HCT116 (cell line): ENCODE measurements at regions not wholly inside any gene's neighbourhood (a gene's known extent, or its start where the extent isn't known, plus 50 kb on each side); places are given as distances from the start of the nearest gene placed in this dataset.

Source experiments
- ATAC-seq: fragments of 200-7000 bp; cut with Tn5 transposase; 2 replicates; pipeline ENCODE4 v1.9.1; 2020; ENCODE audit warnings: mild to moderate bottlenecking, moderate library complexity
- BruUV-seq: library from RNA; stranded (reverse); fragments of 400-500 nt; replicated peaks from 2 replicates; lab custom pipeline; 2021; lab: Mats Ljungman, UMichigan
- CTCF ChIA-PET: fragments of 300-600 bp; sonication (Branson Sonifier 250); formaldehyde crosslinking; loops from one replicate; lab custom pipeline; 2021; ENCODE audit warnings: antibody characterized with exemption; lab: Charles Lee
- POLR2A ChIA-PET: fragments of 300-600, 350-600 bp; sonication (Branson Sonifier 250); formaldehyde crosslinking; loops from one replicate; lab custom pipeline; 2021; ENCODE audit warnings: antibody characterized with exemption; lab: Charles Lee
- RAD21 ChIA-PET, 2 experiments: fragments of 300-600 bp; sonication (Branson Sonifier 250); formaldehyde crosslinking; loops; one replicate each; lab custom pipeline; 2023; ENCODE audit warnings: low total read pairs in 2 of 2; ENCODE audit not compliant: uncharacterized antibody in 2 of 2, unreplicated experiment in 2 of 2, low non-redundant PET in 1 of 2; lab: Charles Lee
- DNase-seq: peaks from one replicate; pipeline ENCODE4 v3.0.0-alpha.2; 2010; ENCODE audit warnings: low read depth, low spot score
- H2AFZ ChIP-seq: fragments of 200-600 bp; shearing (Covaris generic), sonication (generic); 2 replicates; pipeline ENCODE4 v1.6.1; 2017; ENCODE audit warnings: low read depth, mixed run types, mixed read lengths, antibody characterized with exemption, low read length; ENCODE audit not compliant: poor library complexity, severe bottlenecking
- H3K27ac ChIP-seq: 2 replicates; pipeline ENCODE4 v1.5.1; 2012; ENCODE audit warnings: low read depth, low read length
- H3K27me3 ChIP-seq: fragments of 200-600 bp; sonication (generic); 2 replicates; pipeline ENCODE4 v1.6.1; 2016; ENCODE audit warnings: mixed run types, low read length, mixed read lengths; ENCODE audit not compliant: insufficient read depth
- H3K36me3 ChIP-seq, 2 experiments: fragments of 200-500 bp in 1 of 2; fragments of 200-600 bp in 1 of 2; sonication (Bioruptor generic) in 1 of 2; sonication (generic) in 1 of 2; 2 replicates each; pipeline versions ENCODE4 v1.5.1 to v1.6.1; 2014 to 2016; ENCODE audit warnings: low read length in 2 of 2, inconsistent platforms in 1 of 2, mixed read lengths in 1 of 2, mixed run types in 1 of 2; ENCODE audit not compliant: insufficient read depth in 2 of 2, control insufficient read depth in 1 of 2
- H3K4me1 ChIP-seq, 2 experiments: fragments of 200-600 bp in 1 of 2; sonication (generic) in 1 of 2; 2 replicates each; pipeline versions ENCODE4 v1.5.1 to v1.6.1; 2012 to 2017; ENCODE audit warnings: low read length in 2 of 2, inconsistent platforms in 1 of 2, mild to moderate bottlenecking in 1 of 2, mixed read lengths in 1 of 2, mixed run types in 1 of 2, moderate library complexity in 1 of 2; ENCODE audit not compliant: insufficient read depth in 2 of 2, control insufficient read depth in 1 of 2
- H3K4me2 ChIP-seq: fragments of 200-600 bp; sonication (generic); 2 replicates; pipeline ENCODE4 v1.6.1; 2017; ENCODE audit warnings: mixed run types, low read length, mixed read lengths
- H3K4me3 ChIP-seq, 2 experiments: fragments of 200-600 bp in 1 of 2; sonication (generic) in 1 of 2; replicated peaks in 1 of 2; 2 replicates each; pipeline ENCODE4 v1.5.1; 2011 to 2016; ENCODE audit warnings: low read length in 2 of 2, control low read depth in 1 of 2, low read depth in 1 of 2, mild to moderate bottlenecking in 1 of 2, mixed read lengths in 1 of 2, mixed run types in 1 of 2
- H3K79me2 ChIP-seq: fragments of 200-600 bp; sonication (generic); 2 replicates; pipeline ENCODE4 v1.6.1; 2017; ENCODE audit warnings: mild to moderate bottlenecking, mixed run types, low read length, moderate library complexity, mixed read lengths; ENCODE audit not compliant: insufficient read depth
- H3K9ac ChIP-seq: fragments of 200-600 bp; sonication (generic); 2 replicates; pipeline ENCODE4 v1.6.1; 2016; ENCODE audit warnings: low read length, mixed read lengths
- H3K9me2 ChIP-seq: fragments of 200-600 bp; sonication (generic), shearing (Covaris generic); 2 replicates; pipeline ENCODE4 v1.6.1; 2017; ENCODE audit warnings: mixed run types, mild to moderate bottlenecking, moderate library complexity; ENCODE audit not compliant: insufficient read depth
- H3K9me3 ChIP-seq, 2 experiments: fragments of 200-500 bp in 1 of 2; fragments of 200-600 bp in 1 of 2; sonication (Bioruptor generic) in 1 of 2; sonication (generic) in 1 of 2; 2 replicates each; pipeline ENCODE4 v1.6.1; 2014 to 2017; ENCODE audit warnings: low read length in 2 of 2, mixed read lengths in 2 of 2, inconsistent platforms in 1 of 2, low read depth in 1 of 2, mild to moderate bottlenecking in 1 of 2, mixed run types in 1 of 2, moderate library complexity in 1 of 2; ENCODE audit not compliant: control insufficient read depth in 1 of 2, insufficient read depth in 1 of 2
- H4K20me1 ChIP-seq: fragments of 200-600 bp; sonication (generic), shearing (Covaris generic); 2 replicates; pipeline ENCODE4 v1.6.1; 2017; ENCODE audit warnings: mixed run types, mild to moderate bottlenecking, moderate library complexity; ENCODE audit not compliant: insufficient read depth
- ELF1 ChIP-seq: IDR thresholded peaks from 2 replicates; pipeline ENCODE4 v1.6.1; 2012; ENCODE audit warnings: low read depth, borderline replicate concordance
- EZH2 ChIP-seq: fragments of 200-600 bp; sonication (generic); IDR thresholded peaks from 2 replicates; pipeline ENCODE4 v1.6.1; 2017; ENCODE audit warnings: antibody characterized with exemption, mixed run types
- EZH2phosphoT487 ChIP-seq: fragments of 200-600 bp; IDR thresholded peaks from 2 replicates; pipeline ENCODE4 v1.6.1; 2018; ENCODE audit warnings: antibody characterized with exemption, borderline replicate concordance
- FOSL1 ChIP-seq: IDR thresholded peaks from 2 replicates; pipeline ENCODE4 v1.6.1; 2012; ENCODE audit warnings: low read depth
- JUND ChIP-seq: IDR thresholded peaks from 2 replicates; pipeline ENCODE4 v1.6.1; 2012
- POLR2A ChIP-seq: IDR thresholded peaks from 2 replicates; pipeline ENCODE4 v1.7.0; 2011; ENCODE audit warnings: borderline replicate concordance; ENCODE audit not compliant: insufficient read depth, insufficient read length; ENCODE audit errors: extremely low read depth
- SIN3A ChIP-seq: IDR thresholded peaks from 2 replicates; pipeline ENCODE4 v1.6.1; 2012; ENCODE audit warnings: low read depth
- SP1 ChIP-seq: IDR thresholded peaks from 2 replicates; pipeline ENCODE4 v1.6.1; 2012; ENCODE audit warnings: low read depth
- SRF ChIP-seq: IDR thresholded peaks from 2 replicates; pipeline ENCODE4 v1.6.1; 2012; ENCODE audit warnings: low read depth
- YY1 ChIP-seq: IDR thresholded peaks from 2 replicates; pipeline ENCODE4 v1.6.1; 2011; ENCODE audit warnings: low read length, low read depth, moderate library complexity, mild to moderate bottlenecking; ENCODE audit not compliant: insufficient replicate concordance; ENCODE audit errors: extremely low read depth
- ZNF274 ChIP-seq: fragments of 200-500 bp; sonication (Bioruptor generic); IDR thresholded peaks from 2 replicates; pipeline ENCODE4 v1.6.1; 2014; ENCODE audit warnings: mild to moderate bottlenecking, low read depth, low read length, inconsistent platforms
- intact Hi-C: fragments of 100-400 bp; cut with micrococcal nuclease; formaldehyde crosslinking; loops from 2 replicates; pipeline ENCODE4 v1.10.0; 2022
- TF ChIP-seq, protein P1 (sequence below), 3 experiments: fragments of 200-600 bp in 1 of 3; sonication (generic) in 1 of 3; IDR thresholded peaks in 2 of 3; conservative IDR thresholded peaks in 1 of 3; 2 replicates each; pipeline ENCODE4 v1.5.1; 2012 to 2017; ENCODE audit warnings: low read depth in 2 of 3, low read length in 2 of 3, antibody characterized with exemption in 1 of 3, borderline replicate concordance in 1 of 3, control low read depth in 1 of 3, mild to moderate bottlenecking in 1 of 3, mixed read lengths in 1 of 3, mixed run types in 1 of 3, moderate library complexity in 1 of 3; ENCODE audit not compliant: insufficient read depth in 1 of 3
- TF ChIP-seq, protein P2 (sequence below): IDR thresholded peaks from 2 replicates; pipeline ENCODE4 v1.6.1; 2012; ENCODE audit warnings: low read depth
- TF ChIP-seq, protein P3 (sequence below): IDR thresholded peaks from 2 replicates; pipeline ENCODE4 v1.6.1; 2012

GRCh38 chr3:194251007-194251406 is 100.1 kb downstream of the CPN2 start:
- BruUV-seq = no TSS peak

More at GRCh38 chr3:194251007-194251406, 100.1 kb downstream of the CPN2 start:
- Histone ChIP-seq H3K4me3 (no peak overlapping the region), H2AFZ (no peak overlapping the region), H3K9me2 (no peaks in the 10 kb centered on the region), H3K79me2 (no peaks in the 10 kb centered on the region), H3K27me3 (no peaks in the 10 kb centered on the region), H3K4me1 (peaks cover 6 to 12% of the 10 kb centered on the region in 2 experiments), H3K27ac (no peak overlapping the region), H3K9me3 (no peaks in the 10 kb centered on the region), H3K4me2 (no peak overlapping the region), H4K20me1 (no peaks in the 10 kb centered on the region), H3K36me3 (no peaks in the 10 kb centered on the region), H3K9ac (no peak overlapping the region)
- no peak for TF ChIP-seq EZH2phosphoT487
- no peak for TF ChIP-seq POLR2A
- no peak for TF ChIP-seq ELF1
- no peak for TF ChIP-seq ZNF274
- no peak for TF ChIP-seq EZH2
- TF ChIP-seq SP1 = no peak
- no peak for TF ChIP-seq SIN3A
- TF ChIP-seq, protein P1, sequence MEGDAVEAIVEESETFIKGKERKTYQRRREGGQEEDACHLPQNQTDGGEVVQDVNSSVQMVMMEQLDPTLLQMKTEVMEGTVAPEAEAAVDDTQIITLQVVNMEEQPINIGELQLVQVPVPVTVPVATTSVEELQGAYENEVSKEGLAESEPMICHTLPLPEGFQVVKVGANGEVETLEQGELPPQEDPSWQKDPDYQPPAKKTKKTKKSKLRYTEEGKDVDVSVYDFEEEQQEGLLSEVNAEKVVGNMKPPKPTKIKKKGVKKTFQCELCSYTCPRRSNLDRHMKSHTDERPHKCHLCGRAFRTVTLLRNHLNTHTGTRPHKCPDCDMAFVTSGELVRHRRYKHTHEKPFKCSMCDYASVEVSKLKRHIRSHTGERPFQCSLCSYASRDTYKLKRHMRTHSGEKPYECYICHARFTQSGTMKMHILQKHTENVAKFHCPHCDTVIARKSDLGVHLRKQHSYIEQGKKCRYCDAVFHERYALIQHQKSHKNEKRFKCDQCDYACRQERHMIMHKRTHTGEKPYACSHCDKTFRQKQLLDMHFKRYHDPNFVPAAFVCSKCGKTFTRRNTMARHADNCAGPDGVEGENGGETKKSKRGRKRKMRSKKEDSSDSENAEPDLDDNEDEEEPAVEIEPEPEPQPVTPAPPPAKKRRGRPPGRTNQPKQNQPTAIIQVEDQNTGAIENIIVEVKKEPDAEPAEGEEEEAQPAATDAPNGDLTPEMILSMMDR (IDR thresholded peaks at IDR 0.05 in 2 of 3, conservative IDR thresholded peaks at IDR 0.05 in 1 of 3; ENCODE audit: borderline replicate concordance in 1 of 3, insufficient read depth in 1 of 3, low read depth in 2 of 3, low read length in 2 of 3) = no peak
- no peak for TF ChIP-seq YY1
- TF ChIP-seq, protein P2, sequence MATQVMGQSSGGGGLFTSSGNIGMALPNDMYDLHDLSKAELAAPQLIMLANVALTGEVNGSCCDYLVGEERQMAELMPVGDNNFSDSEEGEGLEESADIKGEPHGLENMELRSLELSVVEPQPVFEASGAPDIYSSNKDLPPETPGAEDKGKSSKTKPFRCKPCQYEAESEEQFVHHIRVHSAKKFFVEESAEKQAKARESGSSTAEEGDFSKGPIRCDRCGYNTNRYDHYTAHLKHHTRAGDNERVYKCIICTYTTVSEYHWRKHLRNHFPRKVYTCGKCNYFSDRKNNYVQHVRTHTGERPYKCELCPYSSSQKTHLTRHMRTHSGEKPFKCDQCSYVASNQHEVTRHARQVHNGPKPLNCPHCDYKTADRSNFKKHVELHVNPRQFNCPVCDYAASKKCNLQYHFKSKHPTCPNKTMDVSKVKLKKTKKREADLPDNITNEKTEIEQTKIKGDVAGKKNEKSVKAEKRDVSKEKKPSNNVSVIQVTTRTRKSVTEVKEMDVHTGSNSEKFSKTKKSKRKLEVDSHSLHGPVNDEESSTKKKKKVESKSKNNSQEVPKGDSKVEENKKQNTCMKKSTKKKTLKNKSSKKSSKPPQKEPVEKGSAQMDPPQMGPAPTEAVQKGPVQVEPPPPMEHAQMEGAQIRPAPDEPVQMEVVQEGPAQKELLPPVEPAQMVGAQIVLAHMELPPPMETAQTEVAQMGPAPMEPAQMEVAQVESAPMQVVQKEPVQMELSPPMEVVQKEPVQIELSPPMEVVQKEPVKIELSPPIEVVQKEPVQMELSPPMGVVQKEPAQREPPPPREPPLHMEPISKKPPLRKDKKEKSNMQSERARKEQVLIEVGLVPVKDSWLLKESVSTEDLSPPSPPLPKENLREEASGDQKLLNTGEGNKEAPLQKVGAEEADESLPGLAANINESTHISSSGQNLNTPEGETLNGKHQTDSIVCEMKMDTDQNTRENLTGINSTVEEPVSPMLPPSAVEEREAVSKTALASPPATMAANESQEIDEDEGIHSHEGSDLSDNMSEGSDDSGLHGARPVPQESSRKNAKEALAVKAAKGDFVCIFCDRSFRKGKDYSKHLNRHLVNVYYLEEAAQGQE = no peak
- no peak for TF ChIP-seq SRF
- TF ChIP-seq, protein P3, sequence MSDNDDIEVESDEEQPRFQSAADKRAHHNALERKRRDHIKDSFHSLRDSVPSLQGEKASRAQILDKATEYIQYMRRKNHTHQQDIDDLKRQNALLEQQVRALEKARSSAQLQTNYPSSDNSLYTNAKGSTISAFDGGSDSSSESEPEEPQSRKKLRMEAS = no peak
- no peak for TF ChIP-seq JUND
- no peak for TF ChIP-seq FOSL1
- CTCF ChIA-PET = no interaction called here
- intact Hi-C loops = no loop called here
- DNase-seq = no peak
- POLR2A ChIA-PET = no interaction called here
- RAD21 ChIA-PET = no interaction called here
- no peak for ATAC-seq
